EL (cell line): ENCODE measurements at regions not wholly inside any gene's neighbourhood (a gene's known extent, or its start where the extent isn't known, plus 50 kb on each side); places are given as distances from the start of the nearest gene placed in this dataset.

Experiments used
- DNase-seq: peaks from one replicate; pipeline ENCODE4 v3.0.0-alpha.2; 2016

DNA sequence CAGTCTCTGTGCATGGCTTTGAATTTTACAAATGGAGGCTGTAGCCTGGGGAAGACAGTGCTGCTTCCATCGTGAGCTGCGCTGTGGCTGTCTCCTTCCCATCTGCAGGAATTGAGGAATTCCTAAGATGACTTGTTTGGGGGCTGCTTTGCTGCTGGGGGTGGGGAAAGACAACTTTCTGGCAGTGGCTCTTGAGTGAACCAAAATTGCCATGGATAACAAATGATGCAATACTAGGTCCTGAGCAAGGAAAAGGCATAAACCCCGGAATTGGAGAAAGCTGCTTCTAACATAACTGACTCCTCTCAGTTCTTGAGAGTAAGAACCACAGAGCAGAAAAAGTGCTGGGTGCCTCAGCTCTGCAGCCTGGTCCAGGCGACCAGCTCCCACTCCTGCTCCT is 245.0 kb upstream of the RPL38 start:
- DNase-seq = no peak

DNA sequence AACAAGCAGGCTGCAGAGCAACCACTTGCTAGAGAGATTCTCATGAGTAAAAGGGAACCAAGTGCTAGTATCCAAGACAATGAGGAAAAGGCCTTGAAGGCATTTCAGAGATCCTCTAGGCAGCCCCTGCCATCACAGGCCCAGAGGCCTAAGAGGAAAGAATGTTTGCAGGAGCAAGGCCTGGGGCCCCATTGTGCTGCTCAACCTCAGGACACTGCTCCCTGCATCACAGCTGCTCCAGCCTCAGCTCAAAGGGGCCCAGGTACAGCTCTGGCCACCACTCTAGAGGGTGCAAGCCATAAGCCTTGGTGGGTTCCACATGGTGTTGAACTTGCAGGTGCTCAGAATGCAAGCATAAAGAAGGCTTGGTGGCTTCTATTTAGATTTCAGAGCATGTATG is 243.0 kb upstream of the RPL38 start:
- no peak for DNase-seq

DNA sequence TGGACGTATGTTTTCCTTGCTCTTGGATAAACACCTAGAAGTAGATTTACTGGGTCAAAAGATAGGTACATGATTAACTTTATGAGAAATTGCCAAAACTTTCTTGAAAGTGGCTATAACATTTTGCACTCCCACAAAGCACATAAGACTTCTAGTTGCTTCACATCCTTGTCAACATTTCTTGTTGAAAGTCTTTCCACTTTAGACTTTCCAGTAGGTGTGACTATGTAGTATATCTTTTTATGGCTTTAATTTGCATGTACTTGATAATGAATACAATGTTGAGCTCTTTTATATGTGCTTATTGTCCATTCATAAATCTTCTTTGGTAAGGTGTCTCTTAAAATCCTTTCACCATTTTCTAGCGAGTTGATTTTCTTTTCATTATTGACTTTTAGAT is 241.2 kb upstream of the RPL38 start:
- no peak for DNase-seq

DNA sequence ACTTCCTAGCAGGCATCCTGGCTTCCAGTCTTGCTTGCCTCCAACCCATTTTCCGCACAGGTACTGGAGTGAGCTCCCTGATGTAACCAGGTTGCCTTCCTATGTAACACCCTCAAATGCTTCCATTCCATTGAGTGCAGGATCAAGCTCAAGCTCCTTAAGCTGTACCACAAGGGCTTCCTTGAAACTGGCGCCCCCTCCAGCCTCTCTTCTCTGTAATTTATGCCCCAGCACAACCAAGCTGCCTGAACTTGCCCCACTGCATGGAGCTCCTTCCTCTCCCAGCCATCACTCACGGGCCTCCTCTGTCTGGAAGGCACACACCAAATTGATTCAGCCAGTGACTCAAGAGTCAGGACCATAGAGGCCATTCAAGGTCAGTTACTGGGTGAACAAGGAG is 234.8 kb upstream of the RPL38 start:
- no peak for DNase-seq

DNA sequence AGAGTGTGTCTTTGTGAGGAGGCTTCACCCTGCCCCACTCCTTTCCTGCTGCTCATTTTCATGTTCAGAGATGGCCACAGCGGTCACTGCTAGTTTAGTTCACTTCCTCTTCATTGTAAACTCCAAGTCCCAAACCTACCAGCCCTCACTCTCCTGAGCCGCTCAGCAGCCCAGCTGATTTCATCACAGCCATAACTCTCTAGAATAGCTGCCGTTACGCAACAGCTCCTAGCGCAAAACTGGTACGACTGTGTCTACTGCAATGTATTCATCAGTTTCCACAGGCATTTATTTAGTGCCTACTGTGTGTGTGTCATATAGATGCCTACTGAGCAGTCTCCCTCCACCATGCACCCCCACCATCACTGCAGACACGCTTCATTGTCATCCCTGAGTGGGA is 233.5 kb upstream of the RPL38 start:
- DNase-seq = no peak

DNA sequence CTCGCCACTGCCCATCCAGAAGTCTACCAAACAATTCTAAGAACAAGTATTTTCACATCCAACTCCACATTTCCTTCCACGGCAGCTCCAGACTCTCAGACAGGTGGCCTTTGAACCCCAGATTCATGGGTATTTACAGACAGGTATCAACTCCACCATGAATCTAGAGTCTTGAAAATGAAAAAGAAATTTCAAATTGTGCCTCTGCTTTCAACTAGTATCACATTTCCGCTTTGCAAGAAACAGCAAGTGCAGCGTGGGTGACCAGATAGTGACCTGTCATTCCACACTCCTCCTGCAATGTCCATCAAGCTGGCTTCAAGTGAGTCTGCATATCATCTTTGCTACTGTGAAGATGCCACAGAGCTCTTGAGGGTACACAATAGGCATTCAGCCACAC is 232.4 kb upstream of the RPL38 start:
- DNase-seq = no peak

DNA sequence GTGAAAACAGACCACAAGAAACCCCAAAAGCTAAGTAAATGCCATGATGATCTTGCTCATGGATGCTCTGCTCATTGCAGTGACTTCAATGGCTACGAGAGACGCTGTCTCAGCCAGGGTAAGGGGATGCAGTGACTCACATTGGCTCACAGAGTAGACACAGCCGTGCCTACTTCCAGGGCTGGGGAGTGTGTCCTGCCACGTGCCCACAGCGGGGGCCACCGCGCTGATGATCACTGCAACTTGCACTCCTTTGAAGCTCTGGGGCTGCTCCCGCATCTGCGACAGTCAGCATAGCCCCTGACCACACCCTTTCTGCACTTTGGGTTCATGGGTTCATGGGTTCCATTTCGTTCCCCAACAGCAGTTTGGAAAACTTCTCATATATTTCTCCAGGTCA is 231.4 kb upstream of the RPL38 start:
- no peak for DNase-seq

DNA sequence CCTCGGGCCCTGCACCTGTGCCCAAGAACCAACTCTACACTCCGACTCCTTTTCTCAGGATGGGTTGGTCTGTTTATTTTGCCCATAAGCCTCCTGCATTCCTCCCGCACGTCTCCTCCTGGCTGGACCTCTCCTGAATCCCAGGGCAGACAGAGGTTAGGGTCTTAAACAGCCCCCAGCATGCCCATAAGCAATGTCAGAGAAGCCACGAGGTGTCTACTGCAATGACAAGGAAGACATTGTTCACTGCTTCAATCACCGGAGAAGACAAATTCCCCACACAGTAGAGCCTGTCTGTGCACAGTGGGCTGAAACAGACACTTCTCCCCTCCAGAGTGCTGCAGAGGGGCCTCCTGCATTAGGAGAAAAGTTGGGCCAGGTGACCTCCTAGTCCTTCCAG is 230.6 kb upstream of the RPL38 start:
- DNase-seq = no peak

DNA sequence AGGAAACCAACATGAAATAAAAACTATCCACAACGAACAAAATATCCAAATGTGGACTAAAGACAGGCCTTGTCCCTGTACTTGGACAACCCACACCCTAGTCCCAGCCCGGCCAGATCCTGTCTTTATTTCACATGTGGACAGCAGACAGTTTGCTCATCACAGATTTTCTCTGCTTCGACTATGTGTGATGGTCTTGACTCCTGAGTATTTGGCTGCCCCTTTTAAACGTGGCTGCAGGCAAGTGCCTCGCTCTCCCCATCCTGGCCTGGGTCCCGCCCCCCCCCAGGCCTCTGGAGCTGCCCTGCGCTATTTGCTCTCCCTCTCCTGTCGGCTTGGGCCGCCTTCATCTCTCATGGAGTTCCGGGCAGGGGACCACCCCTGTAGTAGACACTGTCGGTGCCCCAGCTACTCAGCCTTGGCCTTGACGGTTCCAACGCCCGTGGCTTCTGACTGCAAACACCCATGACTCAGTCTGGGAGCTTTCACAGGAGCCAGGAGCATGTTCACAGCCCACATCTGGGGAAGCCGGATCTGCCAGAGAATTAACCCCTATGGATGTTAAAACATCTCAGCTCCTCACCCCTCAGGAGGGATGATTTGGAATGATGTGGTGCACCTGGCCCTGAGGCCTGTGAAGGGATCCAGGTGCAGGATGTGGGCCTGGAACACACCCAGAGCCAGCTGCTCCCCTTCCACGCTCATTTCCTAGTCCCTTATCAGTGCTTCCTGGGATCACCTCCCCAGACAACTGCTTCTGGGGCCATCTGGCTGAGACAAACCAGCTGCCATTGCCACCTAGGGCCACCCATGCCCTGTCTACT is 229.7 kb upstream of the RPL38 start:
- no peak for DNase-seq

DNA sequence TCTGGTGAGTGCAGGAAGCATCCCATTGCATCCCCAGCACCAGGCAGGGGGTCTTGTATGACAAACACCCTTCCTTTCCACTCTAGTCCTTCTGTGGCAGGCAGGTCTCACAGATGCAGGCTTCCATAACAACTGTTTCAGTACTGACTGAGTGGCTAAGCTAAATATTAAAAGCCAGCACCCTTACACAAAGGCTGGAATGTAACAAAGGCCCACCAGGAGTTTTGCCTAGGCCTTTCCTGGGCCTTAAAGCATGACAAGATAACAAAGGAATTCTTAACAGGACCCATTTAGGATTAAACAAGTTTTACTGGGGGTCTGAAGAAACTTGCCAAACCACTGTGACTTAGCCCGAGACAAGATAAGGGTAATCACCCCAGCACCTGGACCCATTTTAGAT is 228.9 kb upstream of the RPL38 start:
- DNase-seq = no peak

DNA sequence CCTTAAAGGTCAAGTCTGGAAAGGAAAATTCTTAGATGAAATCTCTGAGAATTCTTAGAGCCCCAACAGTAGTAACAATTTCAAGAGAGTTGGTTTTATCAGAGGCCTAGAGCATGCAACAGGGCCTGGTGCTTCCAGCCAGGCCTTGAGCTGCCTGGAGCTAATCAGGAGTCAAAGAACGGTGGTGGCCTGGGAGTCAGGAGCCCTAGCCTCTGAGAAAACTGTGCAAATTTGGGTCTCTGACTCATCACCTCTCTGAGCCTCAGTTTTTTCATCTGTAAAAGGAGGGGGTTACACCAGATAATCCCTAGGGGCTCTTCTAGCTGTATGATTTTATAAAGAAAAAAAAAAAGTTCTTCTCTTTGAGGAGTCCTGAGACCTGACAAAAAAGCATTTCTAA is 227.3 kb upstream of the RPL38 start:
- no peak for DNase-seq

DNA sequence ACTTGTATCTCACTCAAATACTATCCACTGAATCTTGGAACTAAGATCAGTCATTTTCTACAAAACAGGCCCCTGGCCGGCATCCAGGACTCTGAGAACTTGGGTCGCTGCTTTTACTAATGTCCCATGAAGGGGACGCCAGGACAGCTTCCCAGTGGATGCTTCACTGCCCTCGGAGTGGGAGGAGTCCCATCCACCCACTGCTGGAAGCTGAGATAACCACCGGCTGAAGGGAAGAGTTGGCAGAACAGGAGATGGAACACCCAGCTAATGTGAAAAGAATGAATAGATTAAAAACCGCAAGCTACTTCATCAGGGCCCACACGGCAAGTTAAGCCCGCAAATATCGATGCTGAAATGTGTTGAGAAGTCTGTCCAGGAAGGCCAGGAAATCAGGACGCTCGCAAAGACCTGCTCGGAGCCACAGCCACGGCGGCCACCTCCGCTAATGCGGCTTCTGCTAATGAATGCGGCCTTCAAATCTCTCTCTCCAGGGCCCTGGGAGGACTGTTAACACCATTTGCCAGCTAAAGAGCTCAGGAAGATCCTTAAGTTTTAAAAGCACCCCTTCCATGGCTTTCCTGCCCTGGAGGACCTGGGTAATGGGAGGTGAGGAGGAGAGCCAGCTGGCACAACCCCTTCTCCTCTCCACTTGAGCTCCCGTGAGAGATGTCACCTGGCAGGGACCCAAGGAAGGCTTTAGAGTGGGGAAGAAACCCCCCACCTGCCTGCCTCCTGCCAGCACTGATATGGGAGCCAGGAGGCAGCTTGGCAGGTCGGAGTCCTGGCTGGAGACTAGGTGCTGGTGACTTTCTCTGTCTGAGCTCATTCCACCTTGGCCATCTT is 226.6 kb upstream of the RPL38 start:
- DNase-seq = no peak

DNA sequence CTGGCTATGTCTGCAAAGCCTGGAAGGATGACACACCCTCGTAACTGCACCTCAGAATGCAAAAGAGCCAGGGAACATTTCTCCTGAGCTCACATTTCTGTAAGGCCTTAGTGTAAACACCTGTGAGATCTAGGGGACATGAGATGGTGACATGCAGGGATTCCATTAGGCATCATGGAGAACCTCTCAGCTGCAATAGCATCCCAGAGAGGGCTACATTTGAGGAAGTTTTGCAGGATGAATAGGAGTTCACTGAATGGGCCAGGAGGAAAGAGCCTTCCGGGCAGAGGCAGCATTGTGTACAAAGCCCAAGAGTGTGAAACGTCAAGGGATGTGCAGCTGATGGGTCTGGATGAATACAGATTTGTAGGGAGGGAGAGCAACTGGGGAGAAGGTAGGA is 223.0 kb upstream of the RPL38 start:
- DNase-seq = no peak

DNA sequence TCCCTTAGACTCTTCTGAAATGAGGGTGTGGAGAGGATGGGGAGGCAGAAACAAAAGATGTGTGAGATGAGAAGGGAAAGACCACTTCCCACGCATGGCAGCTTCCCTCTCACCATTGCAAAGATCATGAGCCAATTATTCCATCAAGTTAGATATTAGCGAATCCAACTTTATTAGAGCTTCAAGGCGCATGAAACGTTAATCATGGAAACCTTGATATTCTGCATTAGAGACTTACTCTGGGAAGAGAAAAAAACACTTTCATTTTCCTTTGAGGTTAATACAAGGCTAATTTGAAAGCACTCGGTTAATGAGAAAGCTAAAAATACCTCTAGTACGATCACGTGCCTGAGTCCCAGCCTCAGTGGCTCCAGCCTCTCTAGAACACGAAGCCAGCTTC is 220.6 kb upstream of the RPL38 start:
- DNase-seq = no peak

DNA sequence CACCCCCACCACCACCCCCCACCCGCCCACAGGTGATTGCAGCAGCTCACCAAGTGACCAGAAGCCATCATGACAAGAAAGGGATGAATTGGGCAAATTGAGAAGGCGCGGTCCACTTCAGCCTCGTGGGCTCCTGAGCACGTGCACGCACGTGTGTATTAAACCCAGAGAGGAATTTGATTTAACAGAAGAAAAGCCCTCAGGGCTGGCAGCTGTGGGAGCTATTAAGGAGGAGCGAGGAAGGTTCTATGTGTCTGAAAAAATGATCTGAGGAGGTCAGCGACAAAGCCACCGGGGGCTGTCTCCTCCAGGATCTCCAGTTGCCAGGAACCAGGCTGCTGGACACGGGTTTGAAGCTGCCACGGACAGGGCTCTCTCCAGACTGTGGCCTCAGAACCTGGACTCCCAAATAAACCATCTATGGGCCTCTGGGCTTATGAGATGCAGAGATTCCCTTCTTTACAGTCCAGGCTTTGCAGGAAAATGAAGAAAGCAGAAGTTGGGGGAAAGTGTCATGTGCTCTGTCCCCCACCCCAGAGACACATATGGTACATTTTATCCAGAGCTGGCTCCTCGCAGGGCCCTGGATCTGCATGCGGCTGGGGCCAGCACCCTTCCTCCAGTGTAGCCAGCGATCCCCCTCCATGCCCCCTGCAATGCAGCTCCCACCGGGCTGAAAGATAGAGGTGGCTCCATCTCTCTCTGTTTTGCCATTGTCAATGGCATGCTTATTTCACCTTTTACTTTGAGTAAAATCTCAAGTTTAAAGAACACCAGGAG is 219.7 kb upstream of the RPL38 start:
- no peak for DNase-seq

DNA sequence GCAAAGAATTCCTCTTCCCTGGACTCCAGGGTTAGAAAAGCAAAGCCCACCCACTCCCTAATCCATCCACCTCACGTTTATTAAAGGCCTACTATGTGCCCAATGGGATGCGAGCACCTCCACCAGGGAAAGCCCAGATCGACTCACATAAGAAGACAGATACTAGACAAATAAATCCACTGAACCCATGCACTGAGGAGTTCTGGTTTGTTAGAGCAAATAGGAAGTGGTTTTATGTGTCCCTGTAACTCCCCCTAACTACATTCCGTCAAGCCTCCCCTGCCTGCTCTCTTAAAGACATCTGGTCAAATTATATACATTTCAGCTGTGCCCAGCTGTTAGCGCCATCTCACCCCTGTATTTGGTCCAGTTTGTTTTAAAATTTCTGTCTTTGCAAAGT is 218.5 kb upstream of the RPL38 start:
- no peak for DNase-seq

DNA sequence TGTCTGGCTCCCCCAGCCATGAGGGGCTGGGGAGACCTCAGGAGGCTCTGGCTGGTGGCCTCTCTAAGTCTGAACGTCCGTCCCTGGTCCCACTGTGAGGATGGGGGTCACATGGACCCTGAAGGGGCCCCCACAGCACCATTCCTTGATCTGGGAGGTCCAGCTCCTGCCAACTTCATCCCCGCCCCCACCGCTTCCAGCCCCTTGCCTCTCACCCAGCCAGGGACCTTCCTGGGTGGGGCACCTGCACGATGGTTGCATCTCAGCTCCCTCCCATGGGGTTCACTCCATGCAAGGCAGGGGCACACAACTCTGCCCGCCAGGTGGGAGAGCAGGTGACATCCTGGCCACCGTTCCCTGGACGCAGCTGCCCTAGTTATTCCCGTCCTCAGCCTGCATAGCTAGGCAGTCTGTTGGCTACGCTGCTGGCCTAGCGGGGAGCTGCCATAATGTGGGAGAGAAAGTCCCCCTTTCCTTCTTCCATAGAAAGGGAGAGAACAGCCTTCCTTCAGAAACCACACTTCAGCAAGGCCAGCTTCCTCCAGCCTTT is 217.9 kb upstream of the RPL38 start:
- DNase-seq = no peak

DNA sequence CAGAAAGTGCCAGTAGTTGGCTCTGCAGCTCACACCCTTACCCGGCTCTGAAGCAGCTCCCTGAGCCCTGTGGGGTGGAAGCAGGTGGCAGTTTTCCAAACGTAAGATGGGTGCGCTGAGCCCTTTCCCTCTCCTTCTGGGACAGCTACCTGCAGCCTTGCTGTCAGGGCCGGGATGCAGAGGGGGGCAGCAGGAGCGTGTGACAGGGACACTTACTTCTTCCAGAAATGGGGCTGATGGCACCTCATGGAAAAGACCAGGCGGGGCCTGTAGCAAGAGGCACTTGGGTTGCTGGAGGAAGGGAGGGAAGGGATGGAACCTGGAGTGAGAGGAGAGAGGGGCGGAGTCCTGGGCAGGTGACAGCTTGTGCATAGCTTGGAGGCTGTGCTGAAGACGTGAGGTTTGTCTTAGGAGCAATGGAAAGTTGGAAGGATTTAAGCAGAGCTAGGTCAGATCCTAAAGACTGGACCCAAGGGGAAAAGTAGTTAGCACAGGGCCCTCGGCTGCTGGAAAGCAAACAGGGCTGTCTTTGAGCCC is 216.8 kb upstream of the RPL38 start:
- no peak for DNase-seq

DNA sequence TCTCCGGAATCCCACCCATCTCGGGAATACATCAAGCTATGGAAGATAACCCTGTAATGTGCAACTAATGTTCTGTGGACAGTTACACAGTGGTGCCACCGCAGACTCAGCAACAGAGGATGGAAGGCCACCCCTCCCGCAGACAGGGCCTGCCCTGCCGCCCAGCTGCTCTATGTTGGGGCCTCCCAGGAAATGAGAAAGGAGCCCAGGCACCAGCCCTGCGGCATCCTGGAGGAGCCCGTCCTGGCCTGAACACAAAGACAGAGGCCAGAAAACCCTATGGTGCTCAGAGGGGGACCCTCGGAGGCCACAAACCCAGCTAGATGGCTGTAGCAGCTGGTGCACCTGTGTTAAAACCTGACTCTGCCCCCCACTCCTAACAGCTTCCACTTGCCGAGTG is 216.1 kb upstream of the RPL38 start:
- DNase-seq = no peak

DNA sequence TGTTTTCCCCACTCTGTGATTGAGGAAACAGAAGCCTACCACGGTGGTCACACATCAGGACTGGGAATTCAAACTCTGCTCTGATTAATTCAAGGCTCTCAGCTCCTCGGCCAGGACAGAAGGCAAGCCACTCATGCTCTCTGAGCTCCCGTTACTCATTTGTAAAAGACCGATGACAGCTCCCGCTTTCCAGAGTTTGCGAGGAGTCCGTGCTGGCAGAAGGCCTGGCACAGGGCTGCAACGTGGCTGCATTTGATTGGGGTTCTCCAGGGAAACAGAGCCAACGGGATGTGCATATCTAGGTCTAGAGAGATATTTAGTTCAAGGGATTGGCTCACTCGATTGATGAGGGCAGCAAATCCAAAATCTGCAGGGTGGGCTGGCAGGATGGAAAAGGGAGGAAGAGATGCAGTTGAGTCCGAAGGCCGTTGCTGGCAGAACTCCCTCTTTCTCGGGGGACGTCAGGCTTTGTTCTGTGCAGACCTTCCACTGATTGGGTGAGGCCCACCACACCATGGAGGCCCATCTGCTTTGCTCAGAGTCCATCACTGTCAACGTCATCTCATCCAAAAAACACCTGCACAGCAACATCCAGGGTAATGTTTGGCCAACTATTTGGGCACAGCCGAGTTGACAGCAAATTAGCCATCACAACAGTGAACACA is 215.5 kb upstream of the RPL38 start:
- DNase-seq = no peak

DNA sequence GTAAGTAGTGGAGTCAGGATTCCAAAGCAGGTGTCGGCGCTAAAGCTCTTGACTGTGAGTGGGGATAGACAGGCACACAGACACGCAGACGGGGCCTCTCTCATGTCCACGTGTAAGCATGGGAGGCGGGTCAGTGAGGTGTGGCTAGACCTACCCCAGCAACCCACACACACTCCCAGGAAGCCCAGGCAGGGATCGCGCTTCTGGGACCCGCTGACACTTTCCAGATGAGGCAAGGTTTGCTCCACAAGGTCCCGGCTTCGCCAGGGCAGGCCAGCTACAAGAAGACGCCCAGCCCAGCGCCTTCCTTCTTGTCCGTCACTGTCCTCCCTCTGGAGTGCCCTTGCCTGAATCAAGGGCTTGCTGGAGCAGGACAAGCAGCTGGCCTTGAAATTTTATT is 213.8 kb upstream of the RPL38 start:
- no peak for DNase-seq

DNA sequence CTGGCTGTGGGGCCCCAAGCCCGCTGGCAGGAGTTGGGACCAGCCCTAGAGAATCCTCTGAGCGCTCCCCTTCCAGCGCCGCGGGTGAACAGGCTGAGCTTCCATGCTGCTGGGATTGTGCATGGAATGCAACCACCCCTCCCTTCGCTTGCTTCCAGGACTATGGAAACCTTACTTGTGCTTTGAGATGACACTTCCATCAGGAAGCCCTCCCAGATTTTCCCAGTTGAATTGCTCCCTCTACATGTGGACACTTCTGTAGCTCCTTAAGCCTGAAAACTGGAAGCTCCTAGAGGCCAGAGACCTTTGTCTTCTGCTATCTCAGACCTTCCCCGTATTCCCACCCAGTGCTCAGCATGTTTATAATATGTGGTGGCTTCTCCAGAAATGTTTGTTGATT is 213.2 kb upstream of the RPL38 start:
- no peak for DNase-seq

DNA sequence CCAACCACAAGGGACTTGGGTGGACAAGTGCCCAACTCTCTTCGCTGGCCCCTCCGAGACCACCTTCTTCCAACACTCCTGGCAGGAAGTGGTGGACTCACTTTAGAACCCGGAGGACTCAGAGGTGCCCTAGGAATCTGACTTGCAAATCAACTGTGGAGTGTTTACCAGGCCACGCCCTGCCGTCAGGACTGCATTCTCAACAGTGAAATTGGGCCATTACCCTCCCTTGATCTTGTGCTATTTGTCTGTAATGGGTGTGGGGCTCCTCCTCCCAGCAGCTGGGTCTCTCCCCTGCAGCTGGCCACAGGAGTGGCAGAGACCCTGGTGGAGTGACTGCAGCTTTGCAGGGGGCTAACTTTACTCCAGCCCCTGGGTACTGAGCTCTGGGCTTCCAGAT is 212.2 kb upstream of the RPL38 start:
- DNase-seq = no peak
